HG02571 (cell line): ENCODE measurements at regions not wholly inside any gene's neighbourhood (a gene's known extent, or its start where the extent isn't known, plus 50 kb on each side); places are given as distances from the start of the nearest gene placed in this dataset.
"Not testable (repeated sequence)": the region's sequence is repeated elsewhere in the genome, so short reads cannot be mapped to it uniquely, and the experiment has no call there.

Experiments used
- ATAC-seq: cut with Tn5 transposase; IDR thresholded peaks from one replicate; pipeline ENCODE4 v1.9.1; 2021; ENCODE audit warnings: mild to moderate bottlenecking, moderate library complexity; ENCODE audit not compliant: unreplicated experiment

DNA sequence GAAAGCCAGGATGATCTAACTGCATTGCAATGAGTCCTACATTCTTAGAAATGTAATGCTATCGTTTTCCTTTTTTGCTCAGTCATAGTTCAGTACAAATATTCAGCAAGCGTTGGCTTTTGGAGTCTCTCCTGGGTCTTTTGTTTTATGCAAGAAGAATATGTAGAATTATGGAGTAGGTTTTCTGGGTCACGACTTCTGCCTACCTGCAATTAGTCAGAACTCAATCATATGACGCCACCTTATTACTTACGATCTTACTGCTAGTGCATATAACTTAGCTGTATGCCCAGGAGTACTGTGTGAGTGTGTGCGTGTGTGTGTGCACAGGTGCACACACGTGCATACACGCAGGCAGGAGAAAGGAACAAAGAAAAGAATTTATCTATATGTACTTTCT is 640.2 kb downstream of the STK39 start:
- no peak for ATAC-seq

DNA sequence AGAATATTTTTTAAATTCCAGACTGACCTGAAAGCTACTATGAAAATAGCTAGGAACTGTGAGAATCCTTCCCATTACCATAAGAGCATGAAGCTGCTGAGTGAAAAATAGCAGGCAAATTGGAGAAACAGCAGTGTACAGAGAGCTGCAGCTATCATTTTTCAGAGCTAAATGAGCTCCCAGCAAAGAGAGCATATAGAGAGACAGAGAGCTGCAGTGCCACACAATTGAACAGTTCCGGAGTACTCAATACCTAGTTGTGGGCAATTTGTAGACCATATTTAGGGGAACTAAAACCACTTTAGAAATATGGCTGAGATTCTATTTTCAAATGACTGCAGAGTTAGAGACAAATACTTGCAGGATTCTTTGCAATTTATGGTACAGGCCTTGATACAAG is 645.3 kb downstream of the STK39 start:
- no peak for ATAC-seq

DNA sequence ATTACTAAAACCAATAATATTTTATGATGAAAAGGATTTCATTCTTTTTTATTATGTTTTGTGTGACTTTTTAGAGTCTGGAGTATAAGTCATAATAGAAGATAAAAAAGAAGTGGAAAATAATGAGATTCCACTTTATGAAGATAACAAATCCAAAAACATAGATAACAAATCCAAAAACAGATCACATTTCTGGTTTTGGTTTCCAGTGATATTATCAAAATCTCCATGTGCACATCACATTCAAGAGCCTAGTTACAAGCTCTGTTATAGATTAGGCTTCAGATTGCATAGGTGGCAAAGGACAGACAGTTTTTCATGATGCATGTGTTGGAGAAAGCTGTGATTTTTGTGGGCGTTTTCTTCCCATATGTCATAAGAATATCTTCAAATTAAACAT is 648.2 kb downstream of the STK39 start:
- ATAC-seq = no peak

- ATAC-seq = peak; percentile 75
Observed at GRCh38 chr2:167595839-167596471, 651.4 kb downstream of the STK39 start.

GRCh38 chr2:167595021-167595420 is 652.4 kb downstream of the STK39 start:
- ATAC-seq = no peak

GRCh38 chr2:167592441-167592840 is 655.0 kb downstream of the STK39 start:
- ATAC-seq = no peak

GRCh38 chr2:167582619-167583018 is 664.8 kb downstream of the STK39 start:
- ATAC-seq = no peak

DNA sequence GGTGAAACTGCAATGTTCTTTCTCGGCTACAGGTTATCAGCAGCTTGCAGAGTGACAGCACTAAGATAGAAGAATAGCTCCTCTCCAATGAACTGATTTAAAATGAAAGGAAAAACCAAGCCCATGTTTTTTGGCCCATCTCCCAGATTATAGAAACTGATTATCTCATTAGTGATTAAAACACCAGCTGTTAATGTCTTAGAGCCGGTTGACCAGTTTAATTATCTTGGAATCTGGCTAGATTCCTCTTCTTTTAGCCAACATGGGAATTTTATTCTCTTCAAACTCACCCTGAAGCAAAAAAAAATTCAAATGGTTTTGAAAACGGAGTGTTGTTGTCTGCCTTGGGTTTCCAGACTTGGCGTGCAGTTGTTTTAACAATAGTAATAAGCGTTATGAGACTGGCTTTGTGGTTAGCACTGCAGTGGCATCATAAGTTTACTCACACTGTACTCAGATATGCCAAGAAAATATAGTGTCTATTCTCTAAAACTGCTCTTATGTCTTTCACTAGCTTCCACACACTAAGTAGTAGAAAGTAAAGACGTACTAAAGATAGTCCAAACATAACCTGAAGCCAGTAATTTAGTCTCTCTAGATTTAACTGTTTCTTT is 665.3 kb downstream of the STK39 start:
- ATAC-seq = no peak

GRCh38 chr2:167579826-167580225 is 667.6 kb downstream of the STK39 start:
- no peak for ATAC-seq

DNA sequence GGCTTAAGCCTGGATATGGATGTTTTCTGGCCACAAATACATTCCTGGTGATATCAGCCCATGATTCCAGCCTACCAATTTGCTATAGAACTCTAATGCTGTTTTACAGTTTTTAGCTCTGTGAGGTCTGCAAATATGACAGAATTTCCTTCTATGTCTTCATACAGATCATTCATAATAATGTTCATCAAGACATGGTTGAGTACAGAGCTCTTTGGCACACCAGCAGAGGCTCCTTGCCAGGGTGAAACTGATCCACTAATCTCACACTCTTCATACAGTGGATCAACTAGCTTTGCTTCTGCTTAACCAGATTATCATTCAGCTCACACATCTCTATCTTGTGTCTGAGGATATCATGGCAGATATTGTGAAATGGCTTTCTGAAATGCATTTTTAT is 672.1 kb downstream of the STK39 start:
- ATAC-seq = no peak

DNA sequence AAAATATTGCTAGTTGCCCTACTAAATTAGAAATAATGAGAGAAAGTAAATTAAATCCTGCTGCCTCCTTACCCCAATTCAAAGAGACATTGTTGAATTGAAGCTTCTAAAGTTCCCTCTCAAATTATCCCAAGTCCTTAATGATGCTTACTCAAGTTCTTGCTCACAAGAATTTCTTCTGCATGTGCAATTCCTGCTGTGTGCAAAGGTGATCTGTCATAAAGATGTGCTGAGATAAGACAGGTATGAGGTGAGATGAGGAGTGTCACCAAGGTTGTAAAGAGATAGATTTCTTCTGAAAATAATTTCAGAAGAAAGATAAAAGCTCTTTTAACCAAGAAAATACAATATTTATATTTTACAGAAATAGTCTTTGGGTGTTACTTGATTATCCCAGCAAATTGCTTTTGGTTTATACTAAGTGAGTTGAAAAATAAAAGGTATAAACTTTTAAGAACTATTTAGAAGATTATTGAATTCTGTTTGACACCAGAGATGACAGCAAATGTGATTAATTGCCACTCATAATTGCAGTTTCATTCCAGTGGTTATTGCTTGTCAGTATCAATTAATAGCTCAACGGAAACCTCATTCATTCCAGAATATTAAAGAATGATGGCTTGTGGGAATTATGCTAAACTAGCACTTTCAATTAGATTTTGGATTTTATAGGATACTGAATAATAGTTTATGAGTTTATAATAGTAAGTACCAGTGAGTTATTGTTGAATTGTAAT is 674.3 kb downstream of the STK39 start:
- ATAC-seq = no peak

- no peak for ATAC-seq
Observed at GRCh38 chr2:167570370-167570769, 677.0 kb downstream of the STK39 start.

- ATAC-seq = not testable (repeated sequence)
Observed at GRCh38 chr2:167563885-167564619, 675.8 kb downstream of the XIRP2 start.

DNA sequence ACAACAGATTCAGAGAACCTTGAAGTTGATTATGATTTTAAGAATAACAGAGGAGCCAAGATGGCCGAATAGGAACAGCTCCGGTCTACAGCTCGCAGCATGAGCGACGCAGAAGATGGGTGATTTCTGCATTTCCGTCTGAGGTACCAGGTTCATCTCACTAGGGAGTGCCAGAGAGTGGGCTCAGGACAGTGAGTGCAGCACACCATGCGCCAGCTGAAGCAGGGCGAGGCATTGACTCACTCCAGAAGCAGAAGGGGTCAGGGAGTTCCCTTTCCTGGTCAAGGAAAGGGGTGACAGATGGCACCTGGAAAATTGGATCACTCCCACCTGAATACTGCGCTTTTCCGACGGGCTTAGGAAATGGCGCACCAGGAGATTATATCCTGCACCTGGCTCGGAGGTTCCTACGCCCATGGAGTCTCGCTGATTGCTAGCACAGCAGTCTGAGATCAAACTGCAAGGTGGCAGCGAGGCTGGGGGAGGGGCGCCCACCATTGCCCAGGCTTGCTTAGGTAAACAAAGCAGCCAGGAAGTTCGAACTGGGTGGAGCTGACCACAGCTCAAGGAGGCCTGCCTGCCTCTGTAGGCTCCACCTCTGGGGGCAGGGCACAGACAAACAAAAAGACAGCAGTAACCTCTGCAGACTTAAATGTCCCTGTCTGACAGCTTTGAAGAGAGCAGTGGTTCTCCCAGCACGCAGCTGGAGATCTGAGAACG is 670.2 kb downstream of the XIRP2 start:
- not testable (repeated sequence) for ATAC-seq

GRCh38 chr2:167555098-167555720 is 666.9 kb downstream of the XIRP2 start:
- ATAC-seq = no peak

DNA sequence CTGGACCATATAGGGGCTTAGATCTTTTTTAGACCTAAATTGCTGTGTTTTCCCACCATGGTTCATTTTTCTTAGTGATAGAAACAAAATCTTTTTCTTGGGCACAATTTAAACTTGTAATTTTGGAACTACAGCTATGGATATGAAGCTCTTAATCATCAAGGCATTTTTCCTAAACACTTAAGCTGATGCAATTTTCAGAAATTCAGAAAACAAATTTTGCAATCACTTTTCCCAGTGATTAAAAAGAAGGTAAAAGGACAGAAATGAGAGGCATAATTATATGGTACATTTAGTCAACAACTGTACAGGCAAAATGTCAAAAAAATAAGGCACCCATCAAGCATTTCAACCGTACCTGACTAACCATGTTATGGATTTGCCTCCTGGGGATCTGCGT is 665.4 kb downstream of the XIRP2 start:
- no peak for ATAC-seq

DNA sequence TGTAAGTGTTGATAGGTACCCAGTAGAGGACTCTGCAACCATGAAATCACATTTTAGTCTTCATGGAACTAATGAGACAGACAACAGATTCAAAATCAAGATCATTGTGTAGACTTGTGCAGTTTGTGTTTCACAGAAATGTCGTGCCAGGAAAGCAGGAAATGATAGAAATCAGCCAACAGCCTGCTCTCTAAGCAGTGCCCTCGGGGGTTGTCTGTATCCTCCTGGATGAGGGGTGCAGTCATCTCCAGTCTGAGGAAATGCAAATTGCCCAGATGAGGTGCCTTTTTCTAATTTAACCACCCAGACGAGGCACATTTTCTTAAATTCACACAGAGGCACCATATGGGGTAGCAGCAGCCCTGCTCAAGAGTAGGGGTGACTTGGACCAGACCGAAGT is 663.1 kb downstream of the XIRP2 start:
- no peak for ATAC-seq

DNA sequence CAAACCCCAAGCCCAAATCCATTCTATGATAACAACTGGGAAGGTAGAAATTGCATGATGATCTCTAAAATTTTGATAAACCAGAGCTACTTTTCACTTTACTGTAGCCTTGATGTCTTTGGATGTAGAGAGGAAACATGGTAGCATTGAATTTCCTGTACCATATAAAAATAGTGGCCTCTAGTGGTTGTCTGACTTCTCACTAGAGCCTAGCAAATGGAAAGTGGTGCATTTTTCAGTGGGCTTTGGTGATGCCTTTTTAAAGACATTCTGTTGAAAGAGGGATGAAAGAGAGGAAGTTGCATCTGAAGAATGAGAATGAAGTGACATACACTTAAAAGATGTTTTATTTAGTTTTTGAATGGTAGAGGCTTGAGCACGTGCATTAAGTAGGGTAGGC is 662.2 kb downstream of the XIRP2 start:
- ATAC-seq = no peak

DNA sequence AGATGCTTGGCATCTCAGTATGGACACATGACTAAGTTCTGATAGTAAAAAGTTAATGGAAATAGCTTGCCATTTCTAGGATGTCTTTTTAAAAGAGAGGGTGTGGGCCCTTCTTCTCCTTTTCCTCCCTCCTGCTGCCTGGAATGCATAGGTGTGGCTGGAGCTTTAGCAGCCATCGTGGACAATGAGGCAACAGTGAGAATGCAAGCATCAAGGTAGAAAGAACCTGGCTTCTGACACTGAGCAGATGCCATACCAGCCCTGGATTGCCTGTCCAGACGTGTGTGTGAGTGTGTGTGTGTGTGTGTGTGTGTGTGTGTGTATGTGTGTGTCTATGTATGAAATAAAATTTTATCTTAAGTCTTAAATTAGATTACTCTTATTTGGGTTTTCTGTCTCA is 660.1 kb downstream of the XIRP2 start:
- ATAC-seq = no peak

DNA sequence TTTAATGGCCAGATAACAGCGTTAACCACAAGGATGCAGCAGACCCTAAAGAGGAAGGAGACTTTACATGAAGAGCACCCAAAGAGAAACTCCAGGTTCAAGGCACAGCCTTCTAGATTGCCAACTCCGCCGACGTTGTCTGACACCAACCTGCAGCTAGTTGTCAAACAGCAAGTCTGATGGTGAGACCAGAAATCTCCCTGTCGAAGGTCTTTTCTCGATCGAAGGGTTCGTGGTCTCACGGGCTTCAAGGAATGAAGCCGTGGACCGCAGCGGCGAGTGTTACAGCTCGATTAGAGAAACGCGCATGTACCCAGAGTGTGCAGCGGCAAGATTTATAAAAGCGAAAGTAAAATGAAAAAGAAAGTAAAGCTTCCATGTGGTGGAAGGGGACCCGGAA is 656.3 kb downstream of the XIRP2 start:
- no peak for ATAC-seq

- ATAC-seq = no peak
Observed at GRCh38 chr2:167543721-167544120, 655.4 kb downstream of the XIRP2 start.
